H9 (cell line): ENCODE measurements at regions not wholly inside any gene's neighbourhood (a gene's known extent, or its start where the extent isn't known, plus 50 kb on each side); places are given as distances from the start of the nearest gene placed in this dataset.
A peak's percentile ranks its signal among the peaks of the same experiment; 100 is the strongest.

ENCODE experiments used
- DNase-seq: peaks from one replicate; pipeline ENCODE4 v3.0.0-alpha.2; 2017
- H2AFZ ChIP-seq: one replicate; pipeline ENCODE4 v1.6.1; 2013; ENCODE audit warnings: mild to moderate bottlenecking, low read length, control low read depth, moderate library complexity
- H2AK5ac ChIP-seq: 2 replicates; pipeline ENCODE4 v1.6.1; 2013; ENCODE audit warnings: low read length, control low read depth, mixed read lengths; ENCODE audit not compliant: insufficient read length
- H2BK120ac ChIP-seq: one replicate; pipeline ENCODE4 v1.6.1; 2013; ENCODE audit warnings: low read depth, mild to moderate bottlenecking, low read length, control low read depth, inconsistent platforms; ENCODE audit not compliant: poor library complexity, severe bottlenecking
- H2BK12ac ChIP-seq: 2 replicates; pipeline ENCODE4 v1.6.1; 2013; ENCODE audit warnings: low read length, control low read depth, mixed read lengths, low read depth; ENCODE audit not compliant: insufficient read length
- H2BK15ac ChIP-seq: 2 replicates; pipeline ENCODE4 v1.6.1; 2013; ENCODE audit warnings: low read depth, low read length, control low read depth
- H2BK20ac ChIP-seq: one replicate; pipeline ENCODE4 v1.6.1; 2013; ENCODE audit warnings: low read depth, mild to moderate bottlenecking, low read length, control low read depth, inconsistent platforms; ENCODE audit not compliant: poor library complexity, severe bottlenecking
- H2BK5ac ChIP-seq: 2 replicates; pipeline ENCODE4 v1.6.1; 2013; ENCODE audit warnings: low read length, control low read depth, mixed read lengths; ENCODE audit not compliant: insufficient read length
- H3K14ac ChIP-seq: 2 replicates; pipeline ENCODE4 v1.6.1; 2013; ENCODE audit warnings: low read length, control low read depth; ENCODE audit not compliant: insufficient read depth
- H3K18ac ChIP-seq: 2 replicates; pipeline ENCODE4 v1.6.1; 2013; ENCODE audit warnings: low read depth, mild to moderate bottlenecking, mixed read lengths, low read length, control low read depth; ENCODE audit not compliant: insufficient read length
- H3K23ac ChIP-seq: 2 replicates; pipeline ENCODE4 v1.6.1; 2013; ENCODE audit warnings: low read length, control low read depth, mixed read lengths, low read depth; ENCODE audit not compliant: insufficient read length
- H3K23me2 ChIP-seq: 2 replicates; pipeline ENCODE4 v1.6.1; 2013; ENCODE audit warnings: low read depth, mild to moderate bottlenecking, mixed read lengths, low read length, control low read depth; ENCODE audit not compliant: insufficient read length, poor library complexity, severe bottlenecking
- H3K27ac ChIP-seq: 2 replicates; pipeline ENCODE4 v1.5.1; 2013; ENCODE audit warnings: low read length, control low read depth, mixed read lengths, low read depth; ENCODE audit not compliant: insufficient read length
- H3K27me3 ChIP-seq: 2 replicates; pipeline ENCODE4 v1.6.1; 2013; ENCODE audit warnings: low read length, control low read depth, inconsistent platforms; ENCODE audit not compliant: insufficient read depth
- H3K4ac ChIP-seq: 2 replicates; pipeline ENCODE4 v1.6.1; 2013; ENCODE audit warnings: low read depth, mild to moderate bottlenecking, control low read depth, inconsistent platforms, low read length, moderate library complexity
- H3K4me1 ChIP-seq: 2 replicates; pipeline ENCODE4 v1.6.1; 2013; ENCODE audit warnings: low read length, control low read depth, inconsistent platforms; ENCODE audit not compliant: insufficient read depth
- H3K4me2 ChIP-seq: 2 replicates; pipeline ENCODE4 v1.6.1; 2013; ENCODE audit warnings: low read length, control low read depth, mixed read lengths; ENCODE audit not compliant: insufficient read length, insufficient read depth
- H3K56ac ChIP-seq: 2 replicates; pipeline ENCODE4 v1.6.1; 2013; ENCODE audit warnings: low read depth, mild to moderate bottlenecking, mixed read lengths, low read length, control low read depth; ENCODE audit not compliant: insufficient read length
- H3K79me1 ChIP-seq: 2 replicates; pipeline ENCODE4 v1.6.1; 2013; ENCODE audit warnings: low read depth, mild to moderate bottlenecking, moderate library complexity, low read length, control low read depth, inconsistent platforms; ENCODE audit not compliant: insufficient read depth, poor library complexity, severe bottlenecking
- H3K79me2 ChIP-seq: 2 replicates; pipeline ENCODE4 v1.6.1; 2013; ENCODE audit warnings: low read length, control low read depth, inconsistent platforms; ENCODE audit not compliant: insufficient read depth
- H3K9ac ChIP-seq: 2 replicates; pipeline ENCODE4 v1.6.1; 2013; ENCODE audit warnings: low read length, control low read depth, mixed read lengths; ENCODE audit not compliant: insufficient read length; ENCODE audit errors: extremely low read depth
- H3K9me3 ChIP-seq: one replicate; pipeline ENCODE4 v1.6.1; 2013; ENCODE audit warnings: low read depth, low read length, inconsistent platforms; ENCODE audit not compliant: control insufficient read depth
- H3T11ph ChIP-seq: one replicate; pipeline ENCODE4 v1.6.1; 2013; ENCODE audit warnings: mild to moderate bottlenecking, low read length, control low read depth, inconsistent platforms
- H4K20me1 ChIP-seq: one replicate; pipeline ENCODE4 v1.6.1; 2013; ENCODE audit not compliant: control insufficient read depth, insufficient read length, insufficient read depth
- H4K5ac ChIP-seq: 2 replicates; pipeline ENCODE4 v1.6.1; 2013; ENCODE audit warnings: low read depth, mild to moderate bottlenecking, mixed read lengths, low read length, control low read depth; ENCODE audit not compliant: insufficient read length
- H4K8ac ChIP-seq: replicated peaks from 2 replicates; pipeline ENCODE4 v1.6.1; 2013; ENCODE audit warnings: low read length, control low read depth, mixed read lengths, low read depth; ENCODE audit not compliant: insufficient read length
- H4K91ac ChIP-seq: 2 replicates; pipeline ENCODE4 v1.6.1; 2013; ENCODE audit warnings: low read depth, mild to moderate bottlenecking, moderate library complexity, mixed read lengths, low read length, control low read depth; ENCODE audit not compliant: insufficient read length
- H3K27ac Mint-ChIP-seq, 3 experiments: 2 replicates in 2 of 3; 3 replicates in 1 of 3; pipeline ENCODE4 v1.8.0; 2020 to 2021; ENCODE audit warnings: mixed read lengths in 3 of 3, mild to moderate bottlenecking in 1 of 3, moderate library complexity in 1 of 3
- H3K27me3 Mint-ChIP-seq: 2 replicates; pipeline ENCODE4 v1.8.0; 2021; ENCODE audit warnings: low read depth, mild to moderate bottlenecking, moderate library complexity, mixed read lengths
- H3K36me3 Mint-ChIP-seq, 3 experiments: 2 replicates in 2 of 3; 3 replicates in 1 of 3; pipeline ENCODE4 v1.8.0; 2020 to 2021; ENCODE audit warnings: low read depth in 3 of 3, mixed read lengths in 3 of 3; ENCODE audit not compliant: insufficient read depth in 1 of 3
- H3K4me1 Mint-ChIP-seq, 2 experiments: 2 replicates each; pipeline ENCODE4 v1.8.0; 2020; ENCODE audit warnings: mixed read lengths in 2 of 2
- H3K4me3 Mint-ChIP-seq, 2 experiments: 2 replicates in 1 of 2; 3 replicates in 1 of 2; pipeline ENCODE4 v1.8.0; 2020 to 2021; ENCODE audit warnings: mild to moderate bottlenecking in 2 of 2, mixed read lengths in 2 of 2, moderate library complexity in 1 of 2
- H3K9me3 Mint-ChIP-seq, 2 experiments: 2 replicates in 1 of 2; 3 replicates in 1 of 2; pipeline ENCODE4 v1.8.0; 2020; ENCODE audit warnings: mild to moderate bottlenecking in 2 of 2, mixed read lengths in 2 of 2, moderate library complexity in 1 of 2
- CTCF ChIP-seq: fragments of 200-600 bp; sonication (generic); conservative IDR thresholded peaks from 3 replicates; pipeline ENCODE4 v1.8.0; 2021; ENCODE audit warnings: antibody characterized with exemption, mild to moderate bottlenecking
- WGBS: extraction: QIAGEN DNeasy Blood & Tissue Kit; methylation state at CpG from one replicate; pipeline ENCODE4 v1.1.7; 2013; ENCODE audit warnings: missing lambda C conversion rate, low lambda C conversion rate, mixed read lengths; ENCODE audit not compliant: insufficient read length; ENCODE audit errors: extremely low coverage; 5-methylcytosine and 5-hydroxymethylcytosine counted together

- H3T11ph ChIP-seq, result no peak overlapping the region
- no peaks in the 10 kb centered on the region for H3K27me3 ChIP-seq
Measured at GRCh38 chr14:42198010-42198409, 591.3 kb downstream of the LRFN5 start.

More at GRCh38 chr14:42198010-42198409, 591.3 kb downstream of the LRFN5 start:
- Histone ChIP-seq H3K23ac (no peak overlapping the region), H3K4me2 (no peak overlapping the region), H2BK20ac (no peak overlapping the region), H2BK5ac (no peak overlapping the region), H3K23me2 (no peaks in the 10 kb centered on the region), H3K27ac (no peak overlapping the region), H3K4ac (no peak overlapping the region), H4K8ac (no peak overlapping the region), H3K9ac (no peak overlapping the region), H4K5ac (no peak overlapping the region), H3K79me2 (no peaks in the 10 kb centered on the region), H4K91ac (no peak overlapping the region), H2AFZ (no peak overlapping the region), H3K9me3 (no peaks in the 10 kb centered on the region), H2BK12ac (no peak overlapping the region), H2BK15ac (no peak overlapping the region), H2BK120ac (no peak overlapping the region), H3K79me1 (no peaks in the 10 kb centered on the region), H3K18ac (no peak overlapping the region), H3K4me1 (no peaks in the 10 kb centered on the region), H3K56ac (no peak overlapping the region), H2AK5ac (no peak overlapping the region), H3K14ac (no peak overlapping the region), H4K20me1 (no peaks in the 10 kb centered on the region)
- no peak for DNase-seq
- peak overlapping the region in 1 of 3 experiments; percentile 44; a peak in 1 of 7 replicates for H3K27ac Mint-ChIP-seq
- H3K9me3 Mint-ChIP-seq, result no peaks in the 10 kb centered on the region
- H3K36me3 Mint-ChIP-seq, result no peaks in the 10 kb centered on the region
- no peak overlapping the region for H3K4me3 Mint-ChIP-seq
- WGBS, result no CpG with 5 or more reads among the region's 3 CpGs
- no peaks in the 10 kb centered on the region for H3K27me3 Mint-ChIP-seq
- H3K4me1 Mint-ChIP-seq, result peaks cover 3% of the 10 kb centered on the region in 2 experiments; a peak in 2 of 4 replicates
- TF ChIP-seq CTCF, result no peak
